Endodermal cell (in vitro differentiated cells): ENCODE measurements at regions not wholly inside any gene's neighbourhood (a gene's known extent, or its start where the extent isn't known, plus 50 kb on each side); places are given as distances from the start of the nearest gene placed in this dataset.

Experiments used
- DNase-seq: peaks from one replicate; pipeline ENCODE4 v3.0.0-alpha.2; 2017
- H3K27ac ChIP-seq: 2 replicates; pipeline ENCODE4 v1.5.1; 2013; ENCODE audit warnings: mild to moderate bottlenecking, low read depth, low read length, moderate library complexity
- H3K27me3 ChIP-seq: 2 replicates; pipeline ENCODE4 v1.6.1; 2013; ENCODE audit warnings: mild to moderate bottlenecking, low read length, moderate library complexity; ENCODE audit not compliant: insufficient read depth, control insufficient read depth, poor library complexity, severe bottlenecking
- H3K36me3 ChIP-seq: 2 replicates; pipeline ENCODE4 v1.7.0; 2013; ENCODE audit warnings: mild to moderate bottlenecking, low read length, moderate library complexity; ENCODE audit not compliant: control insufficient read depth, insufficient read depth
- H3K4me1 ChIP-seq: one replicate; pipeline ENCODE4 v1.7.0; 2013; ENCODE audit warnings: low read length; ENCODE audit not compliant: control insufficient read depth, insufficient read depth
- H3K4me3 ChIP-seq: 2 replicates; pipeline ENCODE4 v1.5.1; 2013; ENCODE audit warnings: mild to moderate bottlenecking, low read length, moderate library complexity
- H3K9ac ChIP-seq: 2 replicates; pipeline ENCODE4 v1.6.1; 2013; ENCODE audit warnings: mild to moderate bottlenecking, low read length, moderate library complexity; ENCODE audit not compliant: poor library complexity, severe bottlenecking; ENCODE audit errors: extremely low read depth
- H3K9me3 ChIP-seq: 2 replicates; pipeline ENCODE4 v1.6.1; 2013; ENCODE audit warnings: mild to moderate bottlenecking, low read length, moderate library complexity; ENCODE audit not compliant: control insufficient read depth
- H3K27ac Mint-ChIP-seq: 2 replicates; pipeline ENCODE4 v1.8.0; 2020; ENCODE audit warnings: mixed read lengths
- H3K27me3 Mint-ChIP-seq: 2 replicates; pipeline ENCODE4 v1.8.0; 2021; ENCODE audit warnings: mild to moderate bottlenecking, mixed read lengths; ENCODE audit not compliant: insufficient read depth
- H3K36me3 Mint-ChIP-seq: 2 replicates; pipeline ENCODE4 v1.8.0; 2020; ENCODE audit warnings: low read depth, mixed read lengths
- H3K4me1 Mint-ChIP-seq: 2 replicates; pipeline ENCODE4 v1.8.0; 2020; ENCODE audit warnings: mixed read lengths
- H3K4me3 Mint-ChIP-seq: 2 replicates; pipeline ENCODE4 v1.8.0; 2020; ENCODE audit warnings: mild to moderate bottlenecking, moderate library complexity, mixed read lengths
- H3K9me3 Mint-ChIP-seq: 2 replicates; pipeline ENCODE4 v1.8.0; 2020; ENCODE audit warnings: mild to moderate bottlenecking, mixed read lengths
- whole genome bisulfite sequencing, 2 experiments: methylation state at CpG; one replicate each; pipeline versions ENCODE4 v1.1.5 to v1.1.7; 2013; ENCODE audit warnings: missing lambda C conversion rate in 2 of 2, mixed read lengths in 1 of 2; ENCODE audit not compliant: insufficient coverage in 1 of 2, insufficient read length in 1 of 2; 5-methylcytosine and 5-hydroxymethylcytosine counted together
- TF ChIP-seq, protein P1 (sequence below): fragments of 200-600 bp; sonication (generic); conservative IDR thresholded peaks from 2 replicates; pipeline ENCODE4 v1.5.0; 2021; ENCODE audit warnings: antibody characterized with exemption, mild to moderate bottlenecking

DNA sequence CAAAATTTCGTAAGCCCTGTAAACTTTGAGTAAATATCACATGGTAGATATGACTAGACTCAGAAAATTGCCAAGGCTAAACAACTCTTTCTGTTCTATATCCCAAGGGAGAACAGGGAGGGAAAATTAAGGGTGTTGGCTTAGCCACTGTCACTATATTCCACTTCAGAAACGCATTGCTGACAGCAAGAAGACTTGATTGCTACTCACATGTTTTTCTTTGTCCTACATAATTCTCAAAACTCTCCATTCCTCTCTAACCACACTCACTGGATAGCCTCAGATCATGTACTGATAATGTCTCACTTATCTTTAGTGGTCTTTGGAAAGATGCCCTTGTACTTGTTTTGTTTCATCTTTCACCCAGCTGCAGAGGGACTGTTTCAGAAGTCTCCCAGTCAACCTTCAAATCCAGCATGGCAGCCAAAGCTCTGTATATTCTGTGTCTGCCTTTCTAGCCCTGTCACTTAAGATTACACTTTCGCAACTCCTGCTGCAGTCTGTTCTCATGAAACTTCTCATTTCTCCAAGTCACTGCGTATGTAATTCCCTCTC is 582.4 kb upstream of the FZD8 start:
- H3K36me3 Mint-ChIP-seq, result no peaks in the 10 kb centered on the region

DNA sequence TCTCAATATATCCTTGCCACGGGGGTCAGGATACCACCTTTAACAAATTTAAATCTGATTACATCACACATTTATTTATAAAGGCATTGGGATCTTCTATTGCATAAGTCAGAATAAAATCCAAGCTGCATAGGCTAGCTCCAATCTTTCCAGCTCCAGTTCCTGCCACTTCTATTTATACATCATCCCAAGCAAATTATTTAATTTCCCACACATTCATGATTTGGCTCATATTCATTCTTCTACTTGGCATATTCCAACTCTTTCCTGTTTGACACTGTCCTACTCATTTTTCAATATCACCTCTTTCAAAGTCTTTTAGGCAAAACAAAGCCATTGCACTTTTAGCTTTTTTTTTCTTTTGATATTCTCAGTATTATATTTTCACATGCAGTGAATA is 579.0 kb upstream of the FZD8 start:
- H3K27me3 Mint-ChIP-seq, result no peaks in the 10 kb centered on the region
- H3K4me1 Mint-ChIP-seq, result no peaks in the 10 kb centered on the region
- H3K9me3 ChIP-seq, result no peaks in the 10 kb centered on the region
- no peak overlapping the region for H3K4me3 ChIP-seq
- H3K27ac ChIP-seq, result no peak overlapping the region
- no peaks in the 10 kb centered on the region for H3K4me1 ChIP-seq
- H3K27me3 ChIP-seq, result no peaks in the 10 kb centered on the region
- no peak overlapping the region for H3K4me3 Mint-ChIP-seq
- H3K27ac Mint-ChIP-seq, result no peak overlapping the region
- 88 to 100% methylated on average over 1 of the region's 1 CpG for WGBS, 2 experiments
- no peak for DNase-seq
- no peak overlapping the region for H3K9ac ChIP-seq
- TF ChIP-seq, protein P1, sequence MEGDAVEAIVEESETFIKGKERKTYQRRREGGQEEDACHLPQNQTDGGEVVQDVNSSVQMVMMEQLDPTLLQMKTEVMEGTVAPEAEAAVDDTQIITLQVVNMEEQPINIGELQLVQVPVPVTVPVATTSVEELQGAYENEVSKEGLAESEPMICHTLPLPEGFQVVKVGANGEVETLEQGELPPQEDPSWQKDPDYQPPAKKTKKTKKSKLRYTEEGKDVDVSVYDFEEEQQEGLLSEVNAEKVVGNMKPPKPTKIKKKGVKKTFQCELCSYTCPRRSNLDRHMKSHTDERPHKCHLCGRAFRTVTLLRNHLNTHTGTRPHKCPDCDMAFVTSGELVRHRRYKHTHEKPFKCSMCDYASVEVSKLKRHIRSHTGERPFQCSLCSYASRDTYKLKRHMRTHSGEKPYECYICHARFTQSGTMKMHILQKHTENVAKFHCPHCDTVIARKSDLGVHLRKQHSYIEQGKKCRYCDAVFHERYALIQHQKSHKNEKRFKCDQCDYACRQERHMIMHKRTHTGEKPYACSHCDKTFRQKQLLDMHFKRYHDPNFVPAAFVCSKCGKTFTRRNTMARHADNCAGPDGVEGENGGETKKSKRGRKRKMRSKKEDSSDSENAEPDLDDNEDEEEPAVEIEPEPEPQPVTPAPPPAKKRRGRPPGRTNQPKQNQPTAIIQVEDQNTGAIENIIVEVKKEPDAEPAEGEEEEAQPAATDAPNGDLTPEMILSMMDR, result no peak
- no peaks in the 10 kb centered on the region for H3K9me3 Mint-ChIP-seq
- H3K36me3 ChIP-seq, result no peaks in the 10 kb centered on the region
- no peaks in the 10 kb centered on the region for H3K36me3 Mint-ChIP-seq

More for the DNA sequence above, 582.4 kb upstream of the FZD8 start:
- no peaks in the 10 kb centered on the region for H3K36me3 ChIP-seq
- Mint-ChIP-seq H3K4me1 (no peaks in the 10 kb centered on the region), H3K27ac (no peak overlapping the region), H3K27me3 (no peaks in the 10 kb centered on the region), H3K9me3 (no peaks in the 10 kb centered on the region), H3K4me3 (no peak overlapping the region)
- H3K9ac ChIP-seq, result no peak overlapping the region
- no peak overlapping the region for H3K27ac ChIP-seq
- H3K9me3 ChIP-seq, result no peaks in the 10 kb centered on the region
- 93 to 97% methylated on average over 3 to 4 of the region's 4 CpGs for WGBS, 2 experiments
- H3K27me3 ChIP-seq, result no peaks in the 10 kb centered on the region
- no peaks in the 10 kb centered on the region for H3K4me1 ChIP-seq
- no peak for DNase-seq
- TF ChIP-seq, protein P1, result no peak
- no peak overlapping the region for H3K4me3 ChIP-seq

DNA sequence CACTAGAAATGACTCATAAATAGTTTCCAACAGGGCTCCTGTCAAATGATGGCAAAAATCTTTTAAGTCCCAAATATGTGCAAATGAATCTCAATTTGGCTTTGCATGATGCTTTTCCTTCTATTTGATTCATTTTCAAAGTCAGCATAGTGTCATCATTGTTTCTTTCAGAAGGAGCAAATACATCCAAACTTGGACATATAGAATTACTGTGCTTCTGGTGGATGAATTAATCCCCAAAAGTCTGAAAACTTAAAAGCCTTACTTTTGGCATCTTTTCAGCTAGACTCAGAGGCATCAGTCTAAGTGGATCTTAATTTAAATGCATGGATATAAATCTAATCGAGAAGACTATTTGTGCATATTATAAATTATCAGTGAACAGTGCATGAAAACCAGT is 578.1 kb upstream of the FZD8 start:
- Mint-ChIP-seq H3K4me3 (no peak overlapping the region), H3K9me3 (no peaks in the 10 kb centered on the region), H3K27me3 (no peaks in the 10 kb centered on the region), H3K27ac (no peak overlapping the region), H3K36me3 (no peaks in the 10 kb centered on the region), H3K4me1 (no peaks in the 10 kb centered on the region)
- Histone ChIP-seq H3K27ac (no peak overlapping the region), H3K9me3 (no peaks in the 10 kb centered on the region), H3K4me1 (no peaks in the 10 kb centered on the region), H3K4me3 (no peak overlapping the region), H3K36me3 (no peaks in the 10 kb centered on the region), H3K27me3 (no peaks in the 10 kb centered on the region), H3K9ac (no peak overlapping the region)
- WGBS, 2 experiments, result 93 to 100% methylated on average over 1 of the region's 1 CpG
- no peak for DNase-seq
- TF ChIP-seq, protein P1, result no peak
